Progenitor cell of endocrine pancreas (in vitro differentiated cells): ENCODE measurements at regions not wholly inside any gene's neighbourhood (a gene's known extent, or its start where the extent isn't known, plus 50 kb on each side); places are given as distances from the start of the nearest gene placed in this dataset.

Experiments used
- DNase-seq: peaks from one replicate; pipeline ENCODE4 v3.0.0; 2021; ENCODE audit warnings: low spot score; ENCODE audit not compliant: unreplicated experiment
- H3K27ac Mint-ChIP-seq: 2 replicates; pipeline ENCODE4 v1.8.0; 2021; ENCODE audit warnings: mild to moderate bottlenecking, moderate library complexity, mixed read lengths
- H3K27me3 Mint-ChIP-seq: 2 replicates; pipeline ENCODE4 v1.8.0; 2021; ENCODE audit warnings: mixed read lengths
- H3K36me3 Mint-ChIP-seq: 2 replicates; pipeline ENCODE4 v1.8.0; 2022; ENCODE audit warnings: mixed read lengths; ENCODE audit not compliant: insufficient read depth
- H3K4me1 Mint-ChIP-seq: 2 replicates; pipeline ENCODE4 v1.8.0; 2021; ENCODE audit warnings: low read depth, mixed read lengths
- H3K4me3 Mint-ChIP-seq: 2 replicates; pipeline ENCODE4 v1.8.0; 2021; ENCODE audit warnings: low read depth, mild to moderate bottlenecking, moderate library complexity, mixed read lengths
- H3K9me3 Mint-ChIP-seq: 2 replicates; pipeline ENCODE4 v1.8.0; 2021; ENCODE audit warnings: low read depth, mixed read lengths
- TF ChIP-seq, protein P1 (sequence below): fragments of 200-600 bp; sonication (generic); IDR thresholded peaks from one replicate; pipeline ENCODE4 v1.5.0; 2021; ENCODE audit warnings: antibody characterized with exemption, mild to moderate bottlenecking; ENCODE audit not compliant: unreplicated experiment

DNA sequence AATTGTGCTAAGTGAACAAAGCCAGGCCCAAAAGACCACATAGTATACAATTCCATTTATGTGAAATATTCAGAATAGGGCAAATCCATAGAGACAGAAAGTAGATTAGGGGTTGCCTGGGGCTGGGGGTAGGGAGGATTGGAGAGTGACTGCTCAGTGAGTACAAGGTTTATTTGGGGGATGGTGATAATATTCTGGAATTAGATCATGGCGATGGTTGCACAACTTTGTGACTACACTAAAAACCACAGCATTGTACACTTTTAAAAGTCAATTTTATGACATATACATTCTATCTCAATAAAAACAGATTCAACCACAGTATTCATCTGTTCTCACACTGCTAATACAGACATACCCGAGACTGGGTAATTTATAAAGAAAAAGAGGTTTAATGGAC is 68.7 kb upstream of the MAP1LC3B2 start:
- peaks cover 1% of the 10 kb centered on the region for H3K4me1 Mint-ChIP-seq
- peaks cover 20% of the 10 kb centered on the region for H3K9me3 Mint-ChIP-seq
- no peak overlapping the region for H3K27ac Mint-ChIP-seq
- TF ChIP-seq, protein P1, sequence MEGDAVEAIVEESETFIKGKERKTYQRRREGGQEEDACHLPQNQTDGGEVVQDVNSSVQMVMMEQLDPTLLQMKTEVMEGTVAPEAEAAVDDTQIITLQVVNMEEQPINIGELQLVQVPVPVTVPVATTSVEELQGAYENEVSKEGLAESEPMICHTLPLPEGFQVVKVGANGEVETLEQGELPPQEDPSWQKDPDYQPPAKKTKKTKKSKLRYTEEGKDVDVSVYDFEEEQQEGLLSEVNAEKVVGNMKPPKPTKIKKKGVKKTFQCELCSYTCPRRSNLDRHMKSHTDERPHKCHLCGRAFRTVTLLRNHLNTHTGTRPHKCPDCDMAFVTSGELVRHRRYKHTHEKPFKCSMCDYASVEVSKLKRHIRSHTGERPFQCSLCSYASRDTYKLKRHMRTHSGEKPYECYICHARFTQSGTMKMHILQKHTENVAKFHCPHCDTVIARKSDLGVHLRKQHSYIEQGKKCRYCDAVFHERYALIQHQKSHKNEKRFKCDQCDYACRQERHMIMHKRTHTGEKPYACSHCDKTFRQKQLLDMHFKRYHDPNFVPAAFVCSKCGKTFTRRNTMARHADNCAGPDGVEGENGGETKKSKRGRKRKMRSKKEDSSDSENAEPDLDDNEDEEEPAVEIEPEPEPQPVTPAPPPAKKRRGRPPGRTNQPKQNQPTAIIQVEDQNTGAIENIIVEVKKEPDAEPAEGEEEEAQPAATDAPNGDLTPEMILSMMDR = no peak
- peaks cover 3% of the 10 kb centered on the region for H3K27me3 Mint-ChIP-seq
- no peak overlapping the region for H3K4me3 Mint-ChIP-seq
- no peaks in the 10 kb centered on the region for H3K36me3 Mint-ChIP-seq
- DNase-seq = no peak

DNA sequence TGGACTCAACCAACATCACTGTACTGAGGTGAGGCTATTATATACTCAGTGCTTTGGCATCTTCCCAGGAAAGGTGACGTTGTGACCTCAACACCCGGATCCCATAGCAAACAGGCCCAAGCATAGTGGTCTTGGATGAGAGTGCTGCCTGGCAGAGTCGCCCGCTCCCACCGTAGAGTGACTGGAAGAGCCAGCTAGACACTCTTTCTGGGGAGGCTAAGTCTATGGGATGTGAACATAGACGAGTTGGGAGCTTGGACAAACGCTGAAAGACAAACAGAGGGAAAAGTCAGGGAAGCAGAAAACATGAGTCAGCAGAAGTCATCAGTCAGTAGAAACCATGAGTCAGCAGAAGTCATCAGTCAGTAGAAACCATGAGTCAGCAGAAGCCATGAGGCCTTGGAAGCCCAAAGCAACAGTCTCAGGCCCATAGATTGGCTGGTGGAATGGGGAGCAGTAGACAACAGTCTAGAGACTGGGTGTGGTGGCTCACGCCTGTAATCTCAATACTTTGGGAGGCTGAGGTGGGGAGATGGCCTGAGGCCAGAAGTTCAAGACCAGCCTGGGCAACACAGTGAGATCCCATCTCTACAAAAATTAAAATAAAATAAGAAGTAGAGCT is 66.4 kb upstream of the MAP1LC3B2 start:
- no peaks in the 10 kb centered on the region for H3K36me3 Mint-ChIP-seq
- no peak overlapping the region for H3K4me3 Mint-ChIP-seq
- H3K27ac Mint-ChIP-seq = peak overlapping the region; percentile 9
- DNase-seq = no peak
- no peaks in the 10 kb centered on the region for H3K27me3 Mint-ChIP-seq
- TF ChIP-seq, protein P1 = no peak
- H3K9me3 Mint-ChIP-seq = peaks cover 17% of the 10 kb centered on the region
- peaks cover 1% of the 10 kb centered on the region for H3K4me1 Mint-ChIP-seq

DNA sequence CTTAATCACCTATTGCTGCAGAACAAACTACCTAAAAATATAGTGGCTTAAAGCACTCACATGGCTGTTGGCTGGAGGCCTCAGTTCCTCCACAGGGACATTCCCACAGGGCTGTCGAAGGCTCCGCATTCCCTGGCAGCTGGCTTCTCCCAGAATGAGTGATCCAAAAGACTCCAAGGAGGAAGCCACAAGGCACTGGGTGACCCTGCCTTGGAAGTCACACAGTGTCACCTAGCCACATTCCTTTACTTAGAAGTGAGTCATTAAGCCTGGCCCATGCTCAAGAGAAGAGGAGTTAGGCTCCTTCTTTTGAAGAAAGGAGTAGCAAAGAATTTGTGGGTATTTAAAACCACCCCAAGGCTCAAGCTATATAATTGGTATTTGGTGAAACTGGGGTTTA is 63.9 kb upstream of the MAP1LC3B2 start:
- H3K9me3 Mint-ChIP-seq = peaks cover 13% of the 10 kb centered on the region
- H3K4me1 Mint-ChIP-seq = peaks cover 1% of the 10 kb centered on the region
- H3K27ac Mint-ChIP-seq = no peak overlapping the region
- H3K27me3 Mint-ChIP-seq = no peaks in the 10 kb centered on the region
- H3K4me3 Mint-ChIP-seq = no peak overlapping the region
- no peaks in the 10 kb centered on the region for H3K36me3 Mint-ChIP-seq
- TF ChIP-seq, protein P1 = no peak
- DNase-seq = no peak

DNA sequence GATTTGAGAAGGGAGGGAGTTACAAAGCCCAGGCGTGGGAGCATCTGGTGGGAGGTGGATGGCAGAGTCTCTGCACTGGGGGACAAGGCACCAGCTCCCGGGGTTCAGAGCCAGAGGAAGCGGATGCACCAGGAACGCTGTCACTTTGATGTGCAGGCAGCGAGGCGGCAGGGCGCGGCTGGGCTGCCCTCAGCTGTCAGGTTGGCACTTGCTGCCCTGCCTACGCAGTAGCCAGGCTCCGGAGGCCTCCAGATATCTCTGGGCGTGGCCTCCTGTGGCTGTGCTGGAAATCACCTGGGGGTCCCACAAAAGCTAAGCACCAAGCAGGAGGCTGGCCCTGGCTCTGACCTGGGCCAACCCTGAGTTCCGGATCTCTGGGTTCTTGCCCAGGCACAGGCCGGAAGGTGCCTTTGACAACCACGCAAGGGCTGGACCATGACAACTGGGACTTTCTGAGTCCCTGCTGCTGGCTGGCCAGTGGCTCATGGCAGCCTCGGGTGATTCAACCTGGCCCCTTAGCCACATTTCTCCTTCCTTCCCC is 62.1 kb upstream of the MAP1LC3B2 start:
- Mint-ChIP-seq H3K4me1 (peaks cover 1% of the 10 kb centered on the region), H3K27ac (no peak overlapping the region), H3K36me3 (no peaks in the 10 kb centered on the region), H3K27me3 (no peaks in the 10 kb centered on the region), H3K9me3 (peaks cover 8% of the 10 kb centered on the region), H3K4me3 (no peak overlapping the region)
- no peak for DNase-seq
- TF ChIP-seq, protein P1 = no peak

- TF ChIP-seq, protein P1 = no peak
- Mint-ChIP-seq H3K4me1 (peaks cover 6% of the 10 kb centered on the region), H3K36me3 (no peaks in the 10 kb centered on the region), H3K27ac (no peak overlapping the region), H3K9me3 (peaks cover 4% of the 10 kb centered on the region), H3K4me3 (no peak overlapping the region), H3K27me3 (no peaks in the 10 kb centered on the region)
- DNase-seq = no peak
Observed at GRCh38 chr12:116498471-116498870, 60.7 kb upstream of the MAP1LC3B2 start.
